Skeletal muscle satellite cell (primary cell): ENCODE measurements at regions not wholly inside any gene's neighbourhood (a gene's known extent, or its start where the extent isn't known, plus 50 kb on each side); places are given as distances from the start of the nearest gene placed in this dataset.
"Not testable (repeated sequence)": the region's sequence is repeated elsewhere in the genome, so short reads cannot be mapped to it uniquely, and the experiment has no call there.

Source experiments
- H3K27me3 ChIP-seq: 2 replicates; pipeline ENCODE4 v1.7.0; 2013; ENCODE audit warnings: low read length; ENCODE audit not compliant: control insufficient read depth, insufficient read depth
- H3K36me3 ChIP-seq: 2 replicates; pipeline ENCODE4 v1.7.0; 2013; ENCODE audit warnings: mild to moderate bottlenecking, control low read depth, low read length; ENCODE audit not compliant: insufficient read depth
- H3K4me1 ChIP-seq: 2 replicates; pipeline ENCODE4 v1.7.0; 2013; ENCODE audit warnings: low read length; ENCODE audit not compliant: control insufficient read depth, insufficient read depth
- H3K4me2 ChIP-seq: 2 replicates; pipeline ENCODE4 v1.7.0; 2013; ENCODE audit warnings: mild to moderate bottlenecking, low read length
- H3K4me3 ChIP-seq: 2 replicates; pipeline ENCODE4 v1.7.0; 2013; ENCODE audit warnings: low read length
- H3K9ac ChIP-seq: 2 replicates; pipeline ENCODE4 v1.7.0; 2013; ENCODE audit warnings: mild to moderate bottlenecking, low read depth, low read length, moderate library complexity
- H3K9me3 ChIP-seq: replicated peaks from 2 replicates; pipeline ENCODE4 v1.7.0; 2013; ENCODE audit warnings: mild to moderate bottlenecking, control low read depth, low read length

- no peak overlapping the region for H3K4me2 ChIP-seq
- no peaks in the 10 kb centered on the region for H3K4me1 ChIP-seq
- H3K36me3 ChIP-seq: no peaks in the 10 kb centered on the region
- H3K9me3 ChIP-seq: no peaks in the 10 kb centered on the region
- no peak overlapping the region for H3K9ac ChIP-seq
- H3K4me3 ChIP-seq: no peak overlapping the region
- no peaks in the 10 kb centered on the region for H3K27me3 ChIP-seq
Measured at GRCh38 chr3:102339671-102340070, 95.1 kb upstream of the ZPLD1 start.

GRCh38 chr3:102346897-102347296 lies 87.9 kb upstream of the ZPLD1 start:
- H3K4me2 ChIP-seq: no peak overlapping the region
- no peak overlapping the region for H3K4me3 ChIP-seq
- no peak overlapping the region for H3K9ac ChIP-seq
- no peaks in the 10 kb centered on the region for H3K27me3 ChIP-seq
- H3K9me3 ChIP-seq: no peaks in the 10 kb centered on the region
- H3K36me3 ChIP-seq: no peaks in the 10 kb centered on the region
- peaks cover 5% of the 10 kb centered on the region for H3K4me1 ChIP-seq

GRCh38 chr3:102348904-102349303 lies 85.9 kb upstream of the ZPLD1 start:
- H3K4me3 ChIP-seq: no peak overlapping the region
- H3K4me2 ChIP-seq: no peak overlapping the region
- no peak overlapping the region for H3K9ac ChIP-seq
- H3K9me3 ChIP-seq: no peaks in the 10 kb centered on the region
- H3K36me3 ChIP-seq: no peaks in the 10 kb centered on the region
- peaks cover 5% of the 10 kb centered on the region for H3K4me1 ChIP-seq
- H3K27me3 ChIP-seq: no peaks in the 10 kb centered on the region

GRCh38 chr3:102353148-102353547 lies 81.7 kb upstream of the ZPLD1 start:
- Histone ChIP-seq H3K9ac (no peak overlapping the region), H3K4me2 (no peak overlapping the region), H3K27me3 (no peaks in the 10 kb centered on the region), H3K4me1 (peaks cover 8% of the 10 kb centered on the region), H3K4me3 (no peak overlapping the region), H3K9me3 (no peaks in the 10 kb centered on the region), H3K36me3 (no peaks in the 10 kb centered on the region)

- Histone ChIP-seq H3K27me3 (no peaks in the 10 kb centered on the region), H3K9me3 (no peaks in the 10 kb centered on the region), H3K4me3 (no peak overlapping the region), H3K4me1 (peaks cover 8% of the 10 kb centered on the region), H3K4me2 (no peak overlapping the region), H3K36me3 (no peaks in the 10 kb centered on the region), H3K9ac (no peak overlapping the region)
Measured at GRCh38 chr3:102353805-102354204, 81.0 kb upstream of the ZPLD1 start.

- Histone ChIP-seq H3K27me3 (no peaks in the 10 kb centered on the region), H3K4me2 (no peak overlapping the region), H3K4me3 (no peak overlapping the region), H3K9ac (no peak overlapping the region), H3K9me3 (no peaks in the 10 kb centered on the region), H3K36me3 (no peaks in the 10 kb centered on the region), H3K4me1 (peaks cover 8% of the 10 kb centered on the region)
Measured at GRCh38 chr3:102354818-102355515, 79.8 kb upstream of the ZPLD1 start.

- Histone ChIP-seq H3K36me3 (no peaks in the 10 kb centered on the region), H3K4me2 (no peak overlapping the region), H3K9ac (no peak overlapping the region), H3K4me3 (no peak overlapping the region), H3K27me3 (no peaks in the 10 kb centered on the region), H3K9me3 (no peaks in the 10 kb centered on the region), H3K4me1 (peaks cover 8% of the 10 kb centered on the region)
Measured at GRCh38 chr3:102356506-102356905, 78.3 kb upstream of the ZPLD1 start.

GRCh38 chr3:102357313-102357712 lies 77.5 kb upstream of the ZPLD1 start:
- H3K4me2 ChIP-seq, H3K9me3 ChIP-seq, H3K36me3 ChIP-seq, H3K4me1 ChIP-seq, H3K27me3 ChIP-seq, H3K9ac ChIP-seq, H3K4me3 ChIP-seq: not testable (repeated sequence)

GRCh38 chr3:102360183-102360860 lies 74.5 kb upstream of the ZPLD1 start:
- Histone ChIP-seq H3K9ac (no peak overlapping the region), H3K4me1 (peaks cover 1% of the 10 kb centered on the region), H3K27me3 (no peaks in the 10 kb centered on the region), H3K9me3 (no peaks in the 10 kb centered on the region), H3K4me2 (no peak overlapping the region), H3K4me3 (no peak overlapping the region), H3K36me3 (no peaks in the 10 kb centered on the region)

- Histone ChIP-seq H3K4me1 (no peaks in the 10 kb centered on the region), H3K4me3 (no peak overlapping the region), H3K9me3 (no peaks in the 10 kb centered on the region), H3K27me3 (no peaks in the 10 kb centered on the region), H3K36me3 (no peaks in the 10 kb centered on the region), H3K4me2 (no peak overlapping the region), H3K9ac (no peak overlapping the region)
Measured at GRCh38 chr3:102361101-102361500, 73.7 kb upstream of the ZPLD1 start.

GRCh38 chr3:102366116-102366515 lies 68.7 kb upstream of the ZPLD1 start:
- not testable (repeated sequence) for H3K27me3 ChIP-seq, H3K9ac ChIP-seq, H3K9me3 ChIP-seq, H3K36me3 ChIP-seq, H3K4me3 ChIP-seq, H3K4me1 ChIP-seq, H3K4me2 ChIP-seq
